HepG2 (cell line): ENCODE measurements at regions not wholly inside any gene's neighbourhood (a gene's known extent, or its start where the extent isn't known, plus 50 kb on each side); places are given as distances from the start of the nearest gene placed in this dataset.
A peak's percentile ranks its signal among the peaks of the same experiment; 100 is the strongest.

Experiments
- ATAC-seq: fragments of 200-7000 bp; cut with Tn5 transposase; 3 replicates; pipeline ENCODE4 v1.9.1; 2020; ENCODE audit warnings: mild to moderate bottlenecking, moderate library complexity
- BruUV-seq: library from RNA; stranded (reverse); fragments of 400-500 nt; replicated peaks from 2 replicates; lab custom pipeline; 2021; lab: Mats Ljungman, UMichigan
- CTCF ChIA-PET: fragments of 300-600 bp; formaldehyde crosslinking; extraction: SDS; loops from one replicate; lab custom pipeline; 2021; ENCODE audit warnings: low total read pairs, inconsistent platforms, low intra/inter-chr PET ratio; lab: Yijun Ruan, JAX
- POLR2A ChIA-PET: fragments of 350-600 bp; sonication (Branson Sonifier 250); formaldehyde crosslinking; loops from one replicate; lab custom pipeline; 2020; ENCODE audit warnings: antibody characterized with exemption, inconsistent platforms; lab: Yijun Ruan, JAX
- DNase-seq: peaks from one replicate; pipeline ENCODE4 v3.0.0-alpha.2; 2015; ENCODE audit warnings: low spot score
- FAIRE-seq: peaks from 3 replicates; lab custom pipeline; 2011; peaks lifted over from hg19 to GRCh38; lab: Jason Lieb, UNC
- H2AFZ ChIP-seq: one replicate; pipeline ENCODE4 v1.6.1; 2011; ENCODE audit warnings: low read length, inconsistent platforms
- H3K27ac ChIP-seq: fragments of 300-600 bp; 3 replicates; pipeline ENCODE4 v1.8.0; 2011; ENCODE audit warnings: mixed run types, mild to moderate bottlenecking, mixed read lengths, low read length, inconsistent platforms; ENCODE audit not compliant: insufficient read depth; ENCODE audit errors: extremely low read length
- H3K27me3 ChIP-seq, 2 experiments: fragments of 200-600 bp in 1 of 2; 2 replicates in 1 of 2; 3 replicates in 1 of 2; pipeline versions ENCODE4 v1.6.0 to v1.8.0; 2011; ENCODE audit warnings: low read length in 2 of 2, mild to moderate bottlenecking in 2 of 2, moderate library complexity in 2 of 2, inconsistent platforms in 1 of 2; ENCODE audit not compliant: insufficient read depth in 2 of 2, control insufficient read depth in 1 of 2
- H3K36me3 ChIP-seq, 2 experiments: fragments of 200-600 bp in 1 of 2; replicated peaks in 1 of 2; 2 replicates in 1 of 2; 3 replicates in 1 of 2; pipeline versions ENCODE4 v1.5.1 to v1.8.0; 2011; ENCODE audit warnings: low read length in 2 of 2, inconsistent platforms in 1 of 2; ENCODE audit not compliant: insufficient read depth in 2 of 2, control insufficient read depth in 1 of 2
- H3K4me1 ChIP-seq: 2 replicates; pipeline ENCODE4 v1.5.1; 2012; ENCODE audit warnings: low read length, inconsistent platforms; ENCODE audit not compliant: insufficient read depth
- H3K4me2 ChIP-seq: 2 replicates; pipeline ENCODE4 v1.6.0; 2011; ENCODE audit warnings: low read depth, low read length, inconsistent platforms
- H3K4me3 ChIP-seq, 3 experiments: fragments of 200-600 bp in 1 of 3; sonication (generic), shearing (Covaris generic) in 1 of 3; replicated peaks in 1 of 3; 2 replicates each; pipeline ENCODE4 v1.5.1; 2011 to 2016; ENCODE audit warnings: low read length in 3 of 3, inconsistent platforms in 2 of 3, low read depth in 2 of 3, mild to moderate bottlenecking in 2 of 3, control low read depth in 1 of 3, mixed read lengths in 1 of 3; ENCODE audit not compliant: insufficient read depth in 1 of 3
- H3K79me2 ChIP-seq: one replicate; pipeline ENCODE4 v1.6.1; 2011; ENCODE audit warnings: low read length, inconsistent platforms; ENCODE audit not compliant: insufficient read depth
- H3K9ac ChIP-seq: 2 replicates; pipeline ENCODE4 v1.6.0; 2011; ENCODE audit warnings: mild to moderate bottlenecking, low read depth, low read length, inconsistent platforms; ENCODE audit not compliant: insufficient read depth
- H3K9me3 ChIP-seq: 2 replicates; pipeline ENCODE4 v1.5.1; 2012; ENCODE audit warnings: mild to moderate bottlenecking, low read length
- H4K20me1 ChIP-seq: 2 replicates; pipeline ENCODE4 v1.6.0; 2011; ENCODE audit warnings: inconsistent platforms, mild to moderate bottlenecking, low read length, moderate library complexity; ENCODE audit not compliant: insufficient read depth
- CREM ChIP-seq, 2 experiments: sonication (generic) in 1 of 2; formaldehyde crosslinking in 1 of 2; IDR thresholded peaks; 2 replicates each; pipeline versions ENCODE4 v1.4.0 to v1.6.1; 2016 to 2020; ENCODE audit warnings: antibody characterized with exemption in 1 of 2, mild to moderate bottlenecking in 1 of 2, missing genetic modification reagents in 1 of 2
- MAFF ChIP-seq: IDR thresholded peaks from 2 replicates; pipeline ENCODE4 v1.6.1; 2011; ENCODE audit warnings: low read depth, low read length, improper control_type of control experiment
- MAFK ChIP-seq, 2 experiments: IDR thresholded peaks in 1 of 2; conservative IDR thresholded peaks in 1 of 2; 2 replicates each; pipeline ENCODE4 v1.6.1; 2011; ENCODE audit warnings: improper control_type of control experiment in 2 of 2, low read length in 2 of 2
- PAF1 ChIP-seq: IDR thresholded peaks from 2 replicates; pipeline ENCODE4 v1.6.1; 2016; ENCODE audit warnings: missing genetic modification reagents, missing compliant biosample characterization
- ZFP36 ChIP-seq: fragments of 150-350 bp; IDR thresholded peaks from 2 replicates; pipeline ENCODE4 v1.6.1; 2018; ENCODE audit warnings: borderline replicate concordance, low read length, low read depth; ENCODE audit not compliant: partially characterized antibody
- WGBS: methylation state at CpG from one replicate; pipeline ENCODE4 v1.1.6; 2017; ENCODE audit warnings: low lambda C conversion rate; 5-methylcytosine and 5-hydroxymethylcytosine counted together
- in situ Hi-C: cut with HindIII; loops from 2 replicates; pipeline ENCODE4 v1.10.0; 2017; ENCODE audit warnings: low pct_unique_long_range_greater_than_20kb; ENCODE audit not compliant: extremely low pct_ligation_motif_present
- intact Hi-C: fragments of 100-400 bp; cut with micrococcal nuclease; formaldehyde crosslinking; loops from one replicate; pipeline ENCODE4 v1.10.0; 2022; ENCODE audit not compliant: unreplicated experiment
- TF ChIP-seq, protein P1 (sequence below): sonication (generic); formaldehyde crosslinking; IDR thresholded peaks from 2 replicates; pipeline ENCODE4 v1.4.0; 2020; ENCODE audit warnings: missing genetic modification reagents
- TF ChIP-seq, protein P2 (sequence below): sonication (generic); formaldehyde crosslinking; IDR thresholded peaks from 2 replicates; pipeline ENCODE4 v1.8.0; 2022; ENCODE audit warnings: missing genetic modification reagents, mild to moderate bottlenecking, moderate library complexity, borderline replicate concordance
- TF ChIP-seq, protein P3 (sequence below): sonication (generic); formaldehyde crosslinking; IDR thresholded peaks from 2 replicates; pipeline ENCODE4 v1.5.0; 2020; ENCODE audit warnings: mild to moderate bottlenecking, missing genetic modification reagents, borderline replicate concordance

GRCh38 chr11:23856654-23857053 lies 640.2 kb upstream of the LUZP2 start:
- CTCF ChIA-PET = no interaction called here
- Histone ChIP-seq H3K9ac (no peak overlapping the region), H3K4me2 (no peak overlapping the region), H3K27ac (no peak overlapping the region), H3K4me1 (no peaks in the 10 kb centered on the region), H3K4me3 (no peak overlapping the region), H2AFZ (no peak overlapping the region), H3K9me3 (no peaks in the 10 kb centered on the region), H3K27me3 (no peaks in the 10 kb centered on the region), H4K20me1 (no peaks in the 10 kb centered on the region)
- ATAC-seq (no peak), FAIRE-seq (no peak), DNase-seq (no peak)
- POLR2A ChIA-PET = no interaction called here
- BruUV-seq = no TSS peak
- in situ Hi-C loops = no loop called here
- 0% methylated on average over 1 of the region's 1 CpG for whole genome bisulfite sequencing
- TF ChIP-seq MAFF = peak; percentile 81
- TF ChIP-seq, protein P1, sequence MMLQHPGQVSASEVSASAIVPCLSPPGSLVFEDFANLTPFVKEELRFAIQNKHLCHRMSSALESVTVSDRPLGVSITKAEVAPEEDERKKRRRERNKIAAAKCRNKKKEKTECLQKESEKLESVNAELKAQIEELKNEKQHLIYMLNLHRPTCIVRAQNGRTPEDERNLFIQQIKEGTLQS = no peak
- TF ChIP-seq MAFK (conservative IDR thresholded peaks at IDR 0.05 in 1 of 2, IDR thresholded peaks at IDR 0.05 in 1 of 2; ENCODE audit: low read length in 2 of 2) = peak; percentile 67 to 90; a peak in 3 of 4 replicates
- TF ChIP-seq, all 625 proteins: peak for 2
- intact Hi-C loops = no loop called here
- H3K36me3 ChIP-seq = no peaks in the 10 kb centered on the region
- H3K79me2 ChIP-seq = no peaks in the 10 kb centered on the region

GRCh38 chr11:23859087-23859486 lies 637.8 kb upstream of the LUZP2 start:
- CTCF ChIA-PET = no interaction called here
- TF ChIP-seq CREM (IDR thresholded peaks at IDR 0.05) (no peak), CREM (CRISPR knock-in tag; IDR thresholded peaks at IDR 0.05) (no peak), ZFP36 (no peak), PAF1 (CRISPR knock-in tag) (no peak)
- TF ChIP-seq, protein P2, sequence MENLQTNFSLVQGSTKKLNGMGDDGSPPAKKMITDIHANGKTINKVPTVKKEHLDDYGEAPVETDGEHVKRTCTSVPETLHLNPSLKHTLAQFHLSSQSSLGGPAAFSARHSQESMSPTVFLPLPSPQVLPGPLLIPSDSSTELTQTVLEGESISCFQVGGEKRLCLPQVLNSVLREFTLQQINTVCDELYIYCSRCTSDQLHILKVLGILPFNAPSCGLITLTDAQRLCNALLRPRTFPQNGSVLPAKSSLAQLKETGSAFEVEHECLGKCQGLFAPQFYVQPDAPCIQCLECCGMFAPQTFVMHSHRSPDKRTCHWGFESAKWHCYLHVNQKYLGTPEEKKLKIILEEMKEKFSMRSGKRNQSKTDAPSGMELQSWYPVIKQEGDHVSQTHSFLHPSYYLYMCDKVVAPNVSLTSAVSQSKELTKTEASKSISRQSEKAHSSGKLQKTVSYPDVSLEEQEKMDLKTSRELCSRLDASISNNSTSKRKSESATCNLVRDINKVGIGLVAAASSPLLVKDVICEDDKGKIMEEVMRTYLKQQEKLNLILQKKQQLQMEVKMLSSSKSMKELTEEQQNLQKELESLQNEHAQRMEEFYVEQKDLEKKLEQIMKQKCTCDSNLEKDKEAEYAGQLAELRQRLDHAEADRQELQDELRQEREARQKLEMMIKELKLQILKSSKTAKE (CRISPR knock-in tag) = no peak
- TF ChIP-seq, protein P3, sequence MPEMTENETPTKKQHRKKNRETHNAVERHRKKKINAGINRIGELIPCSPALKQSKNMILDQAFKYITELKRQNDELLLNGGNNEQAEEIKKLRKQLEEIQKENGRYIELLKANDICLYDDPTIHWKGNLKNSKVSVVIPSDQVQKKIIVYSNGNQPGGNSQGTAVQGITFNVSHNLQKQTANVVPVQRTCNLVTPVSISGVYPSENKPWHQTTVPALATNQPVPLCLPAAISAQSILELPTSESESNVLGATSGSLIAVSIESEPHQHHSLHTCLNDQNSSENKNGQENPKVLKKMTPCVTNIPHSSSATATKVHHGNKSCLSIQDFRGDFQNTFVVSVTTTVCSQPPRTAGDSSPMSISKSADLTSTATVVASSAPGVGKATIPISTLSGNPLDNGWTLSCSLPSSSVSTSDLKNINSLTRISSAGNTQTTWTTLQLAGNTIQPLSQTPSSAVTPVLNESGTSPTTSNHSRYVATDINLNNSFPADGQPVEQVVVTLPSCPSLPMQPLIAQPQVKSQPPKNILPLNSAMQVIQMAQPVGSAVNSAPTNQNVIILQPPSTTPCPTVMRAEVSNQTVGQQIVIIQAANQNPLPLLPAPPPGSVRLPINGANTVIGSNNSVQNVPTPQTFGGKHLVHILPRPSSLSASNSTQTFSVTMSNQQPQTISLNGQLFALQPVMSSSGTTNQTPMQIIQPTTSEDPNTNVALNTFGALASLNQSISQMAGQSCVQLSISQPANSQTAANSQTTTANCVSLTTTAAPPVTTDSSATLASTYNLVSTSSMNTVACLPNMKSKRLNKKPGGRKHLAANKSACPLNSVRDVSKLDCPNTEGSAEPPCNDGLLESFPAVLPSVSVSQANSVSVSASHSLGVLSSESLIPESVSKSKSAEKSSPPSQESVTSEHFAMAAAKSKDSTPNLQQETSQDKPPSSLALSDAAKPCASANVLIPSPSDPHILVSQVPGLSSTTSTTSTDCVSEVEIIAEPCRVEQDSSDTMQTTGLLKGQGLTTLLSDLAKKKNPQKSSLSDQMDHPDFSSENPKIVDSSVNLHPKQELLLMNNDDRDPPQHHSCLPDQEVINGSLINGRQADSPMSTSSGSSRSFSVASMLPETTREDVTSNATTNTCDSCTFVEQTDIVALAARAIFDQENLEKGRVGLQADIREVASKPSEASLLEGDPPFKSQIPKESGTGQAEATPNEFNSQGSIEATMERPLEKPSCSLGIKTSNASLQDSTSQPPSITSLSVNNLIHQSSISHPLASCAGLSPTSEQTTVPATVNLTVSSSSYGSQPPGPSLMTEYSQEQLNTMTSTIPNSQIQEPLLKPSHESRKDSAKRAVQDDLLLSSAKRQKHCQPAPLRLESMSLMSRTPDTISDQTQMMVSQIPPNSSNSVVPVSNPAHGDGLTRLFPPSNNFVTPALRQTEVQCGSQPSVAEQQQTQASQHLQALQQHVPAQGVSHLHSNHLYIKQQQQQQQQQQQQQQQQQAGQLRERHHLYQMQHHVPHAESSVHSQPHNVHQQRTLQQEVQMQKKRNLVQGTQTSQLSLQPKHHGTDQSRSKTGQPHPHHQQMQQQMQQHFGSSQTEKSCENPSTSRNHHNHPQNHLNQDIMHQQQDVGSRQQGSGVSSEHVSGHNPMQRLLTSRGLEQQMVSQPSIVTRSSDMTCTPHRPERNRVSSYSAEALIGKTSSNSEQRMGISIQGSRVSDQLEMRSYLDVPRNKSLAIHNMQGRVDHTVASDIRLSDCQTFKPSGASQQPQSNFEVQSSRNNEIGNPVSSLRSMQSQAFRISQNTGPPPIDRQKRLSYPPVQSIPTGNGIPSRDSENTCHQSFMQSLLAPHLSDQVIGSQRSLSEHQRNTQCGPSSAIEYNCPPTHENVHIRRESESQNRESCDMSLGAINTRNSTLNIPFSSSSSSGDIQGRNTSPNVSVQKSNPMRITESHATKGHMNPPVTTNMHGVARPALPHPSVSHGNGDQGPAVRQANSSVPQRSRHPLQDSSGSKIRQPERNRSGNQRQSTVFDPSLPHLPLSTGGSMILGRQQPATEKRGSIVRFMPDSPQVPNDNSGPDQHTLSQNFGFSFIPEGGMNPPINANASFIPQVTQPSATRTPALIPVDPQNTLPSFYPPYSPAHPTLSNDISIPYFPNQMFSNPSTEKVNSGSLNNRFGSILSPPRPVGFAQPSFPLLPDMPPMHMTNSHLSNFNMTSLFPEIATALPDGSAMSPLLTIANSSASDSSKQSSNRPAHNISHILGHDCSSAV (CRISPR knock-in tag) = no peak

More at GRCh38 chr11:23859087-23859486, 637.8 kb upstream of the LUZP2 start:
- intact Hi-C loops (no loop called here), in situ Hi-C loops (no loop called here)
- Histone ChIP-seq H2AFZ (no peak overlapping the region), H3K36me3 (no peaks in the 10 kb centered on the region), H3K9me3 (no peaks in the 10 kb centered on the region), H3K27ac (no peak overlapping the region), H3K4me3 (no peak overlapping the region), H3K27me3 (no peaks in the 10 kb centered on the region), H3K4me1 (no peaks in the 10 kb centered on the region), H3K79me2 (no peaks in the 10 kb centered on the region), H4K20me1 (no peaks in the 10 kb centered on the region), H3K4me2 (no peak overlapping the region), H3K9ac (no peak overlapping the region)
- no TSS peak for BruUV-seq
- POLR2A ChIA-PET = no interaction called here
- no peak for FAIRE-seq
- DNase-seq = no peak
- ATAC-seq = no peak
